NCI-H187 treated with DMSO at 0.1 percent for 48 hours (cell line): ENCODE measurements at regions not wholly inside any gene's neighbourhood (a gene's known extent, or its start where the extent isn't known, plus 50 kb on each side); places are given as distances from the start of the nearest gene placed in this dataset.

Experiments
- DNase-seq: peaks from one replicate; lab custom pipeline; 2025; lab: John Stamatoyannopoulos, UW

DNA sequence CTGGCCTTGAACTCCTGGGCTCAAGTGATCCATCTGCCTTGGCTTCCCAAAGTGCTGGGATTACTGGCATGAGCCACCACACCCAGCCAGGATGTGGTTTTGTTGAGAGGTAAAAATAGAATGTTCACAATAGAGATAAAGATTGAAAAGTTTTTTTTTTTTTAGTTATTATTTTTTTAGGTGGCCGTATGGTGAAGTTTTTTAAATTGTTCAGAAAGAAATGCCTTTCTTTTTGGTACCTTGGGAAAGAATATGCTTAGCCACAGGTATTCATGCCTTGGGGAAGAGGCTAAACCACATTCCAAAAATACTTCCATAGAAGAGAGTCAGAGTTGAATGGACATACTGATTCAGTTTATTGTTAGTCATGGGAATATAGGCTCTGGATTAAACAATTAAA is 143.4 kb downstream of the C11orf91 start:
- no peak for DNase-seq

DNA sequence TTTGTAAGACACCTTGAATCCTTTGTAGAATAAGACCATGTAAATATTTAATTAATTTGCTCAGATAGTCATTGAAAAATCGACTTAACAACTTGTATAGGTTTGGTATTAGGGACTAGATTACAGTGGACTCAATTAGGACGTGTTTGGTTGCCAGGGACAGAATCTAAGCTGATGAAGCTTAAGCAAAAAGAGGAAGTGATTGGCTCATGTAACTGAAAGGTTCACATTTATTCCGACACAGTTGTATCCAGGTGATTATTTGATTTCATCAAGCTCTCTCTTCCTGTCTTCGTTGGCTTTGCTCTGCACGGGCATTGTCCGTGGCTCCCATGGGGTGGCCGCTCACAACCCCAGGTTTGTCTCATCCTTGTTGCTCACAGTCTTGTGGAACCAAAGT is 146.4 kb downstream of the C11orf91 start:
- no peak for DNase-seq

DNA sequence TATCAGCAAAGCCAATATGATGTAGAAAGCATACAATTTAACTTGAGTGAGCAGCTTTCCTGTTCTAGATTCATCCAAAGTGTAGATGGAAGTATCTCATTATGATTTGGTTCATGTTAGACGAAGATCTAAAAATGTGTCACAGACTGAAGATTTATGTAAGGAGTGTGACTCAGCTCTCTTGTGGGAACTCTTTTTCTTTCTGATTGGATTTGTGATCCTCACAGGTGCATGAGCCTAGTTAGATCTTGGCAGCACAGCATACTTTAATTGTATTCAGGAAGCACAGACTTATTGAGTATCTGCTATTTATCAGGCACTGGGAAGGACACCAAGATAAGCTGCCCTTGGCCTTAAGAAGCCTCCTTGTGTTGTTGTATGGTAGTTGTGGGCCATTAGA is 147.1 kb downstream of the C11orf91 start:
- no peak for DNase-seq

DNA sequence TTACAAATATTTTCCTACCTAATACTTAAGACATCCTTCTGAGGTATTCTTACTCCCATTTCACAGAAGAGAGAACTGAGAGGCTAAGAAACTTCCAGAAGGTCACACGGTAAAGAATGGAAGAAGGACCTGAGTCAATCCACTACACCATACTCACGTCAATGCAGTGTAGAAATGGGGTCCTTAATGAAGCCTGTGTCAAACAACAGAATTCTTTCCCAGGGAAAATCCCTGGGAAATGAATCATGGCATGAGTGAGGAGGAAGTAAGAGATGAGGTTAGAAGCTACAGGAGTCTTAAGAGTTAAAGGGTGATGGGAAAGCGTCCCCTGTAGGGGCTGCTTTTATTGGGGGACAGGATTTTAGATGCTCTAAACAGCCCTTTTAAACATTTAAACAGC is 147.9 kb downstream of the C11orf91 start:
- no peak for DNase-seq

DNA sequence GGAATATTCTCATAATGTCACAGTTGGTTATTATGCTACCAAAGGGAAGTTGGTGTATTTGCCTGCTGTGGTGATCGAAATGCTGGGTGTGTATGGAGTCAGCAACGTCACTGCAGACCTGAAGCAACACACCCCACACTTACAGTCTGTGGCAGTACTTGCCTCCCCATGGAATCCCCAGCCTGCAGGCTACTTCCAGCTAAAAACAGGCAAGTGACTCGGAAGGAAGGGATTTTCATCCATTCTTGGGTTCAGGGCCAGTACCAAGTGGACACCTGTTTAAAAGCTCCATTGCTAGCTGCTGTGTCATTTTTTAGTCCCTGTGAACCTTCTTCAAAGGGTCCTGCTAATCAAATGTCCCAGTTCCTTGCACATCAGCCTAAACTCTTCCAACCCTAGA is 149.6 kb downstream of the C11orf91 start:
- DNase-seq, result no peak

DNA sequence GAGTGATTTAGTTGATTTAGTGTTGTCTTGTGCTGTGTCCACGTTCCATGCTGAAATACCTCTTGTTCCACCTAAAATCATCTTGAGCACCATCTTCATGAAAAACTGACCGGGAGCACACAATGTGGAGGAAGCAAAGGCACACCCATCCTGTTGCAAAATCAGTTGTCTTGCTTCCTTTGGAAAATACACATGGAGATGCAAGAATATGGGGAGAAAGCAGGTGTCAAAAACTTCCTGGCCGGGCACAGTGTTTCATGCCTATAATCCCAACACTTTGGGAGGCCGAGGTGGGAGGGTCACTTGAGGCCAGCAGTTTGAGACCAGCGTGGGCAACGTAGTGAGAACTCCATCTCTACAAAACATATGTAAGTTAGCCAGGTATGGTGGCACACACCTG is 151.1 kb downstream of the C11orf91 start:
- DNase-seq, result no peak

DNA sequence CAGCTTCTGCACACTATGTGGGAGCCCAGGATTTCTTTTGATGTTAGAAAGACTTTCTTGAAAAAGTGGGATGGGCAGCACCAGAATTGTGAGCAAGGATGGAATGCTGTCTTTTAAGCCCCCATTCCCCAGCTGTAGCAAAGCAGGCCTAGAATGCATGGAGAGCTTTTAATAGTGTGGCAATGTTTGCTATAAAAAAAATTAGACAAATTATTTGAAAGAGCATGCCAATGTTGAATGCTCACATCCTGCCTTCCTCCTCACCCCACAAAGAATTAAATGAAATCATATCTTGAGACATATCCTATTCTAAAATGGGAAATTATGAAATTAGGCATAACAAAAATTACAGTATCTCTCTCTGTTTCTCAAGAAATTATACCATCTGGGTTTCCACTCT is 154.7 kb downstream of the C11orf91 start:
- no peak for DNase-seq

DNA sequence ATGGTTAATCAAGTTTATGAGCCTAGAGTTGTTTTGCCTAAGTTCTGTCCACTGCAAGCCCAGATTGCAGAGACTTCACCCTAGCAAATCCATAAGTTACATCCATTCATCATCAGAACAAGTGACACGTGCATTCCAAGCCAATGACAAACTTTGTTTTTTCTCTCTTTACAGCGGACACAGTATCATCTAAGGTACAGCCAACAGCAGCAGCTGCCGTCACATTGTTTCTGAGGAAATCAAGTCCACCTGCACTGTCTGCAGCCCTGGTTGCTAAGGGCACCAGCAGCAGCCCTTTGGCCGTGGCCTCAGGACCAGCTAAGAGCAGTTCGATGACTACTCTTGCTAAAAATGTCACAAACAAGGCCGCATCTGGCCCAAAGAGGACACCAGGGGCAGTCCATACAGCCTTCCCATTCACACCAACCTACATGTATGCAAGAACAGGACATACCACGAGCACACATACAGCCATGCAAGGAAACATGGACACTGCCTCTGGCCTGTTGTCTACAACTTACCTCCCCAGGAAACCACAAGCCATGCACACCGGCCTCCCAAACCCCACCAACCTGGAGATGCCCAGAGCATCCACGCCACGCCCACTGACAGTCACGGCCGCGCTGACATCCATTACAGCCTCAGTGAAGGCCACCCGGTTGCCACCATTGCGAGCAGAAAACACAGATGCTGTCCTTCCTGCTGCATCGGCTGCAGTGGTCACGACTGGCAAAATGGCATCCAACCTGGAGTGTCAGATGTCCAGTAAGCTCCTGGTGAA is 155.8 kb downstream of the C11orf91 start:
- DNase-seq, result no peak

DNA sequence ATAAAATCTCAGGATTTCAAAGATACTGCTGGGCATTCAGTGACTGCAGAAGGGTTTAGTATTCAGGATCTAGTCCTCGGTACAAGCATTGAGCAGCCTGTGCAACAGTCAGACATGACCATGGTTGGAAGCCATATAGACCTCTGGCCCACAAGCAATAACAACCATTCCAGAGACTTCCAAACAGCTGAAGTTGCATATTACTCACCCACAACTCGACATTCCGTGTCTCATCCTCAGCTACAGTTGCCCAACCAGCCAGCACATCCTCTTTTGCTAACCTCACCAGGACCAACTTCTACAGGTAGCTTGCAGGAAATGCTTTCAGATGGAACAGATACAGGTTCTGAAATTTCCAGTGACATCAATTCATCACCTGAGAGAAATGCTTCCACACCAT is 156.8 kb downstream of the C11orf91 start:
- DNase-seq, result no peak

DNA sequence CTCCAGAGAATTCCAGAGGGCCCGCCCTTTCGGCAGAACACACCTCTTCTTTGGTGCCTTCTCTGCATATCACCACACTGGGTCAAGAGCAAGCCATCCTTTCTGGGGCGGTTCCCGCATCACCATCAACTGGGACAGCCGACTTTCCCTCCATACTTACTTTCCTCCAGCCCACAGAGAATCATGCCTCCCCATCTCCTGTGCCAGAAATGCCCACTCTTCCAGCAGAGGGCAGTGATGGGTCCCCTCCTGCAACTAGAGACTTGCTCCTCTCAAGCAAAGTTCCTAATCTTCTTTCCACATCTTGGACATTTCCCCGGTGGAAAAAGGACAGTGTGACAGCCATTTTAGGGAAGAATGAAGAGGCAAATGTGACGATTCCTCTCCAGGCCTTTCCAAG is 157.7 kb downstream of the C11orf91 start:
- DNase-seq, result peak; percentile 21

DNA sequence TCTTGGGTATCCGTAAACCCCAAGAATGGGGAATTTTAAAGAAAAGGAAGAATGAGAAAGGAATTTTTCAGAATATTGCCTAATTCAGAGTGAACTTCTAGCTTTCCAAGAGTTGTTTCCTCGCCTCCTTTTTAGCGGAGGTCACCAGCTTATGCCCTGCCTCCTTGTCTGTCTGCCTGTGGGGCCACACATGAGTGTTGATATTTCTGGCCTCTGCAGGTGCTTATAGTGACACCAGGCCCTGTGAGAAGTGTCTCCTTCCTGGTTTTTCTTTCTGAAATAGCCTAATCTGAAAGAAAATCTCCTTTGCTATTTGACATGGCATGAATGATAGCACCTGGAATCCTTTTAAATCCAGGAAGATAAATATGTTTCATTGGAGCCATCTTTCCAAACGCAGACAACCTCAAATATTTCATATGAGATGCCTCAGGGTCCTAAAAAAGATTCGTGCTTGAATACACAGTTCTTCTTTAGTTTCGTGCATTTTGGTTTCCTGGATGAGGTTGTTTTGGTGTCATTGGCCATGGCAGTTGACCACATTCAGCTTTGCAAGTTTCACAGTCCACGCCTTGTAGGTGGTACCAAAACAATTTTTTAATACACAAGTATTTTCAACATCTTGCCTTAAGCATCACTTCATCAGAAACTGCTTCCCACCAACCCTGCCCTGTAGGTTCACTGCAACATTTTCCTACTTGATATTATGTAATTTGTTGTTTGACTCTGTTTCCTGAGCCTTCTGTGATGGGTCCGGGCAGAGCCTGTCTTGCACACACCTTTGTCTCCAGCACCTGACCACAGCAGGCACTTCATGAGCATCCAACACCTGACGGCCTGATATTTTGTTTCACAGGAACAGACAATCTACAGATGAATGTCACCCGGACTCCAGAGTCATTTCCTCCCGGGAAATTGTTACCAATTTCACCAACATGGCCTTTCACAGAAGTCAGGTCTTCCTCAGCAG is 159.4 kb downstream of the C11orf91 start:
- no peak for DNase-seq

DNA sequence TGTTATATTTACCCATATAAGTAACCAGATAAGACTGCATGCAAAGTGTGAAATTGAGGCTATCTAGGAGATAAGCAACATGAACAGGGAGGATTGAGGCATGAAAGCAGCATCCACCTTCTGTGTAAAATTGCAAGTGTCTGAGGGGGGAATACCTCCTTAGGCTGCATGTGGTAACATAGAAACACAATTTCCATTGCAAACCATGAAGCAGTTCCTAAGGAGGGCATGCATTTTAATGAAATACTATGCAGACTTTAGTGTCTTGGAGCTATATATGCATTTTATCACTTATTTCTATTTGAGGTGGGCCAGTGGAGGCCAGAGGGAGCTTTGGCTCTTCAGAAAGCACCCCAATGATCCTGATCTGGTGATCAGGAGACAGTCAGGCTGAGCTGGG is 160.2 kb downstream of the C11orf91 start:
- no peak for DNase-seq

DNA sequence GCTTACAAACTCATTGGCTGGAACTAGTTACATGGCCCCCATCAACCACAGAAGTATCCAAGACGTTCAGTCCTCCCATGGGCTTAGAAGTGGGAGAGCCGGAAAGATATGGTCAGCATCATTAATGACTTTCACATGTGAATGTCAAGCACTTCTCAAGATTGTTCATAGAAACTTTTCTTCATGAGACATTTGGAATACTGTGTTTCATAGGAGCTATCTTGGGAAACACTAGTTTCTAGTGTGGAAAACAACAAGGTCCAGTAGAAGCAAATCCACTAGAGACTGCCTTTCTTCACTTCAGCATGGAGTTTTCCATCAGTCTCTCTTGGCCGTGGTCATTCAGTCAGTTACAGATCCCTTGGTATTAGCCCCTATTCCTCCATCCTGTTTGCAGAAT is 160.9 kb downstream of the C11orf91 start:
- DNase-seq, result no peak

DNA sequence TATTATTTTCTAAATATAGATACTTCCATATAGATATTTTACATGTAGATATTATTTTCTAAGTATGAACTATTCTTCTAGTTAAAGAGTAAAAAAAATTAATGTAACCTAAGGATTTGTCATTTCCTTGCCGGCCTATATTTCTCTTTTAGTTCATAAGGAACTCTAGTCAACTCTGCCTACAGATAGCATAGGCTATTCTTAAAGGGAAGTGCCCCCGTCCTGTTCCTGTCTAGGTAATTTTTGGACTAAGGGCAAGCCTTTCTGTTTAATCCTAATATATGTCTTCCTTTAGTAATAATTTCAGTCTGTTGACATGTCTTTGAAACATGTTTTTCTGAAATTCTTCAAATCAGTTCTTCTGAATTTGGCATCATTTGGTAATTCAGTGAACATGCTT is 161.9 kb downstream of the C11orf91 start:
- no peak for DNase-seq

DNA sequence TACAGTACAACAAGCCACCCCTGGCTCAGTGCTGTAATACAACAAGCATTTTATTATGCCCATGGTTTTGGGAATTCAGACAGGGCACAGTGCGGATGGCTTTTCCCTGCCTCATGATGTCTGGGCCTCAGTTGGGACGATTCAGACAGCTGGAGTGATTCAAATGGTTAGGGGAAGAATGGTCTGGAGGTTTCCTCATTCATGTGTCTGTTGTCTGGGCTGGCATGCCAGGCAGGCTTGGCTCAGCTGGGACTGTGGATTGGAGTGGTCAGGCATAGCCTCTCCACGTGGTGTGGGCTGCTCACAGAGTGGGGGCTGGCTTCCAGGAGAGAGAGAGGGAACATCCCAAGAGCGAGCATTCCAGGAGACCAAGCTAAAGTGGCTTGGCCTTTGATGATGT is 164.4 kb downstream of the C11orf91 start:
- no peak for DNase-seq

DNA sequence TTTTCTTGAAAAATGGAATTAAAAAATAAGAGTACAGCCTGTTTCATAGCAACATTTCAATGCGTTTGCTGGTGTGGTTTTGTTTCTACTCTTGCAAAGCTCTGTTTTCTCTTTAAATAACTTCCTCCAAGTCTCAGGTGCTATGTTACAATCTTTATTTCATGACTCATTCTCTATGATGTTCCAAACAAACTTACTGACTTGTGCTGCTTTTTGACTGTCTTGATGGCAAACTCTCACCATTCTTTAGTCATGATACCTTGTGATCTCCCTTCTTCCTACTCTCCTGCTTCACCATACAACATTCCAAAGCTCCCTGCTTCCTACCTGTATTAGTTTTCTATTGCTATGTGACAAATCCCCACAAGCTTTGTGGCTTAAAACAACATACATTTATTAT is 166.1 kb downstream of the C11orf91 start:
- DNase-seq, result no peak

DNA sequence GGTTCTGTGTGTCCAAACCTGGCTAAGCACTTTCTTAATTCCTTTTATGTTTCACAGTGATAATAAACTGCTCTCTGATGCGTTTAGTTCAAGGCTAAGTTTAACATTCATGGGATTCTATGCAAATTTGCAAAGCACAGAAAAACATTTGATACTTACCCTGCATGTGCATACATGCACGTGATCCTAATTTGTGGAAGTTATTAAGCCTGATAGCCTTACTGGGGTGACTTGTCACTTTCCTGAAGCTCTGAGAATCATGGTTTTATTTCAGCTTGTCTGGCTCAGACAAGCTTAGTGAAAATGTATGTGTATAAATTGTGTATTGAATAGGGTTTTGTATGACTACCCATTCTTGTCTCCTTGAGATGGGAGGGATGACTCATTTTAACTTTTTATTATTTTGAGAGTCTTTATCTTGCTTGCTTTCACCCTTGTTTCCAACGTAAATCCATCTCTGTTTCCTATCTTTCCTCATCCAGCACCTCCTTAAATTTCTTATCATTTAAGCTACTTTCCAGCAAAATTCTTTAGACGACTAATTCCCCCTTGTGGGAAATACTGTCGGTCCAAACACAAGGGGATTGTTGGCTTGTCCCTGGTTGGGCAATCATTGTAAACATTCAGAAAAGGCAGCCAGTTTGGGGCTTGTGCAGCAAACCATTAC is 167.1 kb downstream of the C11orf91 start:
- no peak for DNase-seq

DNA sequence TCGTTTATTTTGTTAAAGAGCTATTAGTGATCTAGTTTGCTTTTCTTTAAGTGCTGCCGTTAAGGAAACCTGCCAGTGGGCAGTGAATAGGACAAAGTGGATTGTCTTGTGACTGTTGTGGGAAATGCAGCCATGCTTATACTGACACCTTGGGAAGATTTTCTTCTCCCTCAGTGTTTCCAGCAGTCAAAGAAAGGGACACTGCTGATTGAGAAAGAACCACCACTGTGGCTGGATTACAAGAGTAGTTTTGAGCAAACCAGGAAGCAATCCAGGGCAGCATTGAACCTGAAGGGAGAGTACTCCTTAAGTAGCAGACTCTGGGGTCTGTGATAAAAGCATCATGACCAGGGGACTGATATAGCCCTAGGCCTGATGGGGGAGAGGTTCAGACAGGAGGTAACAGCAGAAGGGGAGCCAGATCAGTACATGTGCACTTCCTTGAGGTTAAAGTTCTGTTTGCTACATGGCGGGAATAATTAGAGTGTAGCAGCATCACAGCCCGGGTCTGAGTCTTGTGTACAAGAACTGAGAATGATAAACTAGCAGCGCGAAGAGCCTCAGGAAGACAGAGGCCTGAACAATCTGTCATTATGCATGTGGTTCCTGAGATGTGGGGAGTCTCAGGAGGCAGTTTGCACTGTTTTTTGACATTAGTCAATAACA is 167.8 kb downstream of the C11orf91 start:
- DNase-seq, result no peak

DNA sequence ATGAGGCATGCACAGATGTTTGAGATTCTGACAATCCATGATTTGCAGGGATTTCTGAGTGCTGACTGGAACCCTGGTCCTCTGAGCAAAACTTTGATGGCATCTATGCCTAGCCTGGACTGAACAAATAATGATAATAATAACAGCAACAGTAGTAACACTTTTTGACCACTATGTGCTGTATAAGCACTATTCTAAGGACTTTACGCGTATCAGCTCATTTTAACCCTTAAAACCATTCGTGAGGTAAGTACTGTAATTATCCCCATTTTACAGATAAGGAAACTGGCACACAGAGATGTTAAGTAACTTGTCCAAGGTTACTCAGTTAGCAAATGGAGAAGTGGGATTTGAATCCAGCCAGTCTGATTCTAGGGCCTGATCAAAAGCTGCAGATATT is 168.4 kb downstream of the C11orf91 start:
- no peak for DNase-seq

DNA sequence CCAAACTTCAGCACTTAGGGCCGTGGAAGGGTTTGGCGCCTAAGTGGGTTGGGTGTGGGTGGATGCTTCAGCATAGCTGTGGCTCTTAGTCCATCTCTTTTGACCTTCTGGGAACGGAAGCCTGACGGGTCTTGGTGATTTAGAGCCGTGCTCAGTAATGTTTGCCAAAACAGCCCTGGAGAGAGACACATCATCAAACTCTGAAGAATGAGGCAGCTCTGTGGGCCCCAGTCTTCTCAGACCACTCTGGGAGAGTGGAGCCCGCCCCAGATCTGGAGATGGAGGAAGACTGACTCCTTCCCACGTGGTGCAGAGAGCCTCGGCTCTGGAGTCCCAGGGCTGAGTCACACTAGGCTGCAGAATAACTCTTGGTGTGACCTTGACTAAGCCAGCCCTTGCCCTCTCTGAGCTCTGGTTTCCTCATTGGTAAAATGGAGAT is 168.9 kb downstream of the C11orf91 start:
- DNase-seq, result no peak

DNA sequence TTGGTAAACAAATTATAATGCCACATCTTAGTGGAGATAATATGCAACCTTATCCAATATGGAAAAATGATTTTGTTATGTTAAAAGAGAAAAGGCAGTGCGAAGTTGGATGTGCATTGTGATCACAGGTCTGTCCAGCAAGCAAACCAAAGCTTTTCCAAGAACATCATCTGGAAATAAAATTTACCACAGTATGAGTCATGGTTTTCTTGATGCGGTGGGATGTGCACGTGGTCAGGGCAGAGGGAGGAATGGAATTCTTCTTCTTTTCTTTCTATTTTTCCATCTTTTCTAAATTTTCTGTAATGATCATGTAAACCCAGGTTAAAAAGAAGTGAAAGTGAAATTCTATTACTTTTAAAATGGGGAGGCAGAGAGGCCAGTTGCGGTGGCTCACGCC is 169.8 kb downstream of the C11orf91 start:
- no peak for DNase-seq

DNA sequence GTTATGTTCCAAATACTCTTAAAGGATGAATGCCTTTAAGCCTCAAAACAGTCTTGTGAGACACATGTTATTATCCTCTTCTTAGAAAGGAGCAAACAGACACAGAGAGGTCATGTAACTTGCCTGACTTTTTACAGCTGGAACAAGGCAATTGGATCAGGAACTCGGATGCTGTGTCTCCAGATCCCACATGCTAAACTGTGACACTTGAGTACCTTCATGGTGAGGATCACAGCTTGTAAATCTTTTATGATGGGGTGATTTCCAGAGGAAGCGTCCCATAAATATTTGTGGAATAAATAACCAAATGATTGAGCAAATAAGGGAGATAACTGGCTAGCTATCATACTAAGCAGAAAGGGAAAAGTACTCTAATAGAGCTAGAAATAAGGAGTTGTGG is 171.2 kb downstream of the C11orf91 start:
- DNase-seq, result no peak
